ENCODE measurements at regions not wholly inside any gene's neighbourhood (a gene's known extent, or its start where the extent isn't known, plus 50 kb on each side); places are given as distances from the start of the nearest gene placed in this dataset.

DNA sequence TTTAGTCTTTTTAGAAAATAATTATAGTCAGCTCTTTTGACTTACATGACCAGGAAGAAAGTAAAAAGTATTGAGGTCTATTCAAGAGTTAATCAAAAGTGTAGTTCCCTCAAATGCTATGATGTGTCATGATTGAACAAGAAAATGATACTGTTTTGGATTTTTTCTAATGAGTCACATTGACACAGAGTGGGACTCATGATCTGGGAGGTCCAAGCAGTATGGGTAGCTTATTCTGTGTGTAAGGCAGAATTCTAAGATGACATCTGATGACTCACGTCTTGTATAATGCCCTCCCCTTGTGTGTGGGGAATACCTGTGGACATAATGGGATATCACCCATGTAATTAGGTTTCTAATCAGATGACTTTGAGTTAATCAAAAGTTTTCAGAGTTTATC lies 178.1 kb upstream of the DDHD1 start:
- TF ChIP-seq, protein P1, sequence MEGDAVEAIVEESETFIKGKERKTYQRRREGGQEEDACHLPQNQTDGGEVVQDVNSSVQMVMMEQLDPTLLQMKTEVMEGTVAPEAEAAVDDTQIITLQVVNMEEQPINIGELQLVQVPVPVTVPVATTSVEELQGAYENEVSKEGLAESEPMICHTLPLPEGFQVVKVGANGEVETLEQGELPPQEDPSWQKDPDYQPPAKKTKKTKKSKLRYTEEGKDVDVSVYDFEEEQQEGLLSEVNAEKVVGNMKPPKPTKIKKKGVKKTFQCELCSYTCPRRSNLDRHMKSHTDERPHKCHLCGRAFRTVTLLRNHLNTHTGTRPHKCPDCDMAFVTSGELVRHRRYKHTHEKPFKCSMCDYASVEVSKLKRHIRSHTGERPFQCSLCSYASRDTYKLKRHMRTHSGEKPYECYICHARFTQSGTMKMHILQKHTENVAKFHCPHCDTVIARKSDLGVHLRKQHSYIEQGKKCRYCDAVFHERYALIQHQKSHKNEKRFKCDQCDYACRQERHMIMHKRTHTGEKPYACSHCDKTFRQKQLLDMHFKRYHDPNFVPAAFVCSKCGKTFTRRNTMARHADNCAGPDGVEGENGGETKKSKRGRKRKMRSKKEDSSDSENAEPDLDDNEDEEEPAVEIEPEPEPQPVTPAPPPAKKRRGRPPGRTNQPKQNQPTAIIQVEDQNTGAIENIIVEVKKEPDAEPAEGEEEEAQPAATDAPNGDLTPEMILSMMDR (optimal IDR thresholded peaks at IDR 0.05 in 1 of 3, IDR thresholded peaks at IDR 0.05 in 1 of 3, conservative IDR thresholded peaks at IDR 0.05 in 1 of 3; ENCODE audit: extremely low read depth in 1 of 3, insufficient read depth in 2 of 3, low read length in 3 of 3): no peak
- TF ChIP-seq EZH2 (IDR thresholded peaks at IDR 0.05; ENCODE audit: low read length): no peak

Data from keratinocyte (primary cell).